H1 (cell line): ENCODE measurements at regions not wholly inside any gene's neighbourhood (a gene's known extent, or its start where the extent isn't known, plus 50 kb on each side); places are given as distances from the start of the nearest gene placed in this dataset.
A peak's percentile ranks its signal among the peaks of the same experiment; 100 is the strongest.

ENCODE experiments used
- CTCF ChIA-PET: fragments of 300-600 bp; sonication (Branson Sonifier 250); formaldehyde crosslinking; loops from one replicate; lab custom pipeline; 2021; ENCODE audit not compliant: partially characterized antibody; lab: Charles Lee
- POLR2A ChIA-PET: fragments of 300-600 bp; sonication (Branson Sonifier 250); formaldehyde crosslinking; loops from one replicate; lab custom pipeline; 2021; ENCODE audit warnings: inconsistent platforms; ENCODE audit not compliant: partially characterized antibody; lab: Charles Lee
- DNase-seq, 2 experiments: peaks; one replicate each; pipeline versions ENCODE4 v3.0.0 to v3.0.0-alpha.2; 2010 to 2022; ENCODE audit warnings: low spot score in 2 of 2, low read depth in 1 of 2, mixed read lengths in 1 of 2
- FAIRE-seq: peaks from 2 replicates; lab custom pipeline; 2011; peaks lifted over from hg19 to GRCh38; lab: Jason Lieb, UNC
- H2AFZ ChIP-seq: 2 replicates; pipeline ENCODE4 v1.8.1; 2012; ENCODE audit warnings: low read length, inconsistent platforms
- H2AK5ac ChIP-seq: 2 replicates; pipeline ENCODE4 v1.6.1; 2013; ENCODE audit warnings: low read depth, low read length
- H2BK120ac ChIP-seq: replicated peaks from 2 replicates; pipeline ENCODE3; 2013; ENCODE audit warnings: low read depth, low read length, inconsistent platforms
- H2BK12ac ChIP-seq: 2 replicates; pipeline ENCODE4 v1.6.1; 2013; ENCODE audit warnings: low read depth, low read length
- H2BK15ac ChIP-seq: 2 replicates; pipeline ENCODE4 v1.6.1; 2013; ENCODE audit warnings: low read length
- H2BK20ac ChIP-seq: 2 replicates; pipeline ENCODE4 v1.6.1; 2013; ENCODE audit warnings: low read length
- H2BK5ac ChIP-seq: 2 replicates; pipeline ENCODE4 v1.6.1; 2013; ENCODE audit warnings: low read depth, low read length
- H3K14ac ChIP-seq: 2 replicates; pipeline ENCODE4 v1.6.1; 2013; ENCODE audit warnings: inconsistent platforms; ENCODE audit not compliant: insufficient read length
- H3K18ac ChIP-seq: 2 replicates; pipeline ENCODE4 v1.6.1; 2013; ENCODE audit warnings: low read length; ENCODE audit errors: extremely low read depth
- H3K23ac ChIP-seq: 2 replicates; pipeline ENCODE4 v1.6.1; 2013; ENCODE audit warnings: inconsistent platforms; ENCODE audit not compliant: insufficient read length
- H3K23me2 ChIP-seq: 2 replicates; pipeline ENCODE4 v1.6.1; 2013; ENCODE audit warnings: low read depth, low read length
- H3K27ac ChIP-seq: 2 replicates; pipeline ENCODE4 v1.6.1; 2011; ENCODE audit warnings: low read depth, low read length, inconsistent platforms
- H3K27me3 ChIP-seq, 4 experiments: replicated peaks in 1 of 4; 1 replicate in 1 of 4; 2 replicates in 3 of 4; pipeline versions ENCODE4 v1.6.1 to v1.8.1; 2011 to 2013; ENCODE audit warnings: low read length in 3 of 4, mild to moderate bottlenecking in 3 of 4, inconsistent platforms in 2 of 4, mixed read lengths in 2 of 4, moderate library complexity in 1 of 4; ENCODE audit not compliant: control insufficient read depth in 3 of 4, insufficient read depth in 3 of 4; ENCODE audit errors: extremely low read depth in 1 of 4
- H3K36me3 ChIP-seq, 4 experiments: 2 replicates each; pipeline versions ENCODE4 v1.6.1 to v1.8.1; 2011 to 2013; ENCODE audit warnings: mild to moderate bottlenecking in 4 of 4, low read length in 3 of 4, moderate library complexity in 2 of 4, control low read depth in 1 of 4, inconsistent platforms in 1 of 4; ENCODE audit not compliant: insufficient read depth in 4 of 4, control insufficient read depth in 2 of 4
- H3K4ac ChIP-seq: replicated peaks from 2 replicates; pipeline ENCODE3; 2013; ENCODE audit warnings: low read length, low read depth, mixed read lengths, inconsistent platforms; ENCODE audit not compliant: insufficient read length
- H3K4me1 ChIP-seq, 4 experiments: replicated peaks in 1 of 4; 1 replicate in 1 of 4; 2 replicates in 3 of 4; pipeline versions ENCODE4 v1.6.1 to v1.8.1; 2011 to 2013; ENCODE audit warnings: low read length in 3 of 4, inconsistent platforms in 2 of 4, mixed read lengths in 1 of 4; ENCODE audit not compliant: insufficient read depth in 4 of 4, control insufficient read depth in 3 of 4
- H3K4me2 ChIP-seq, 2 experiments: 2 replicates each; pipeline versions ENCODE4 v1.6.1 to v1.8.1; 2011 to 2013; ENCODE audit warnings: low read depth in 2 of 2, low read length in 2 of 2, control low read depth in 1 of 2, inconsistent platforms in 1 of 2, mild to moderate bottlenecking in 1 of 2; ENCODE audit not compliant: insufficient read depth in 1 of 2
- H3K4me3 ChIP-seq, 4 experiments: fragments of 200-600, 300-600 bp in 1 of 4; sonication (generic), shearing (Covaris generic), sonication (Bioruptor Twin) in 1 of 4; 2 replicates each; pipeline versions ENCODE4 v1.5.1 to v1.8.1; 2011 to 2016; ENCODE audit warnings: low read length in 4 of 4, low read depth in 3 of 4, control low read depth in 2 of 4, inconsistent platforms in 2 of 4, mild to moderate bottlenecking in 2 of 4, mixed read lengths in 1 of 4, moderate library complexity in 1 of 4; ENCODE audit not compliant: insufficient read depth in 2 of 4; ENCODE audit errors: extremely low read depth in 1 of 4
- H3K56ac ChIP-seq: replicated peaks from 2 replicates; pipeline ENCODE3; 2013; ENCODE audit warnings: low read depth, mild to moderate bottlenecking, mixed read lengths, low read length, inconsistent platforms; ENCODE audit not compliant: insufficient read length
- H3K79me1 ChIP-seq: 2 replicates; pipeline ENCODE4 v1.6.1; 2013; ENCODE audit warnings: low read depth, low read length, control low read depth
- H3K79me2 ChIP-seq, 2 experiments: 2 replicates each; pipeline versions ENCODE4 v1.6.1 to v1.8.1; 2012 to 2013; ENCODE audit warnings: low read length in 2 of 2, mild to moderate bottlenecking in 2 of 2, inconsistent platforms in 1 of 2; ENCODE audit not compliant: insufficient read depth in 2 of 2, control insufficient read depth in 1 of 2
- H3K9ac ChIP-seq, 4 experiments: replicated peaks in 1 of 4; 1 replicate in 1 of 4; 2 replicates in 3 of 4; pipeline versions ENCODE4 v1.6.1 to v1.8.1; 2011 to 2013; ENCODE audit warnings: low read depth in 3 of 4, low read length in 3 of 4, control low read depth in 2 of 4, mild to moderate bottlenecking in 2 of 4, moderate library complexity in 2 of 4, inconsistent platforms in 1 of 4; ENCODE audit errors: extremely low read depth in 1 of 4
- H3K9me3 ChIP-seq, 2 experiments: 2 replicates each; pipeline versions ENCODE4 v1.6.1 to v1.8.1; 2012 to 2013; ENCODE audit warnings: mild to moderate bottlenecking in 2 of 2, moderate library complexity in 2 of 2, control low read depth in 1 of 2, inconsistent platforms in 1 of 2, low read depth in 1 of 2, low read length in 1 of 2, mixed read lengths in 1 of 2; ENCODE audit not compliant: insufficient read depth in 2 of 2
- H4K20me1 ChIP-seq, 2 experiments: replicated peaks in 1 of 2; 2 replicates each; pipeline versions ENCODE3 to v1.8.1; 2011 to 2013; ENCODE audit warnings: inconsistent platforms in 2 of 2, low read length in 2 of 2, mild to moderate bottlenecking in 1 of 2; ENCODE audit not compliant: insufficient read depth in 2 of 2, control insufficient read depth in 1 of 2
- H4K5ac ChIP-seq: 2 replicates; pipeline ENCODE4 v1.6.1; 2013; ENCODE audit warnings: low read length, low read depth, mixed read lengths, inconsistent platforms; ENCODE audit not compliant: insufficient read length
- H4K8ac ChIP-seq: 2 replicates; pipeline ENCODE4 v1.8.0; 2013; ENCODE audit warnings: mild to moderate bottlenecking, moderate library complexity, low read length, inconsistent platforms; ENCODE audit not compliant: insufficient read depth; ENCODE audit errors: extremely low read depth
- H4K91ac ChIP-seq: replicated peaks from 2 replicates; pipeline ENCODE3; 2013; ENCODE audit warnings: low read length, mixed read lengths, inconsistent platforms; ENCODE audit not compliant: insufficient read length
- E2F6 ChIP-seq: IDR thresholded peaks from 2 replicates; pipeline ENCODE4 v1.6.1; 2012; ENCODE audit warnings: inconsistent platforms
- RBBP5 ChIP-seq: IDR thresholded peaks from 2 replicates; pipeline ENCODE4 v1.7.1; 2012; ENCODE audit warnings: low read depth, mild to moderate bottlenecking, inconsistent platforms, low read length, moderate library complexity, borderline replicate concordance
- TAF7 ChIP-seq: optimal IDR thresholded peaks from 2 replicates; pipeline ENCODE3; 2011; ENCODE audit warnings: low read depth, mild to moderate bottlenecking, inconsistent platforms, low read length, moderate library complexity, borderline replicate concordance
- WGBS, 2 experiments: shearing (Covaris generic) in 1 of 2; methylation state at CpG; one replicate each; pipeline versions ENCODE4 v1.1.6 to v1.1.7; 2013 to 2015; ENCODE audit warnings: low lambda C conversion rate in 2 of 2, mixed read lengths in 2 of 2, inconsistent platforms in 1 of 2, low coverage in 1 of 2, missing lambda C conversion rate in 1 of 2; ENCODE audit not compliant: insufficient replicate concordance in 2 of 2, insufficient coverage in 1 of 2, insufficient read length in 1 of 2; ENCODE audit errors: extremely low coverage in 1 of 2, missing lambda C conversion rate in 1 of 2; 5-methylcytosine and 5-hydroxymethylcytosine counted together

DNA sequence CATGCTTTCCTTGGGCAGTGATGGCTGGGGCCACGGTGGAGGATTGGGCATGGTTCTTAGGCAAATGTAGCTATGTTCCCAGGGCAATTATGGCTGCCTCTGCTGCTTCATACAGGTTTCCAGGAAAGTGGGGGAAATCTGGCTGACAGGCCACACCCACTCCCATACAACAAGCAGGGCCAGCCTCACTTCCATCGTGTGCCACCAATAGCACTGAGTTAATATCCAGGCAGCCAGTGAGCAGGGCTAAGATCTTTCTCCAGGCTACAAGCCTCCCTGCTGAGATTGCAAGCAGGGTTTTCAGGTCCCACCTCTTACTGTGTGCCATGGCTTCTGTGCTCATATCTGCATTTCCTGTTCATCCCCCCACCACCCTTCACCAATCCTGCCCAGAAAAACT lies 1291.9 kb downstream of the SI start:
- H3K27me3 ChIP-seq, result no peaks in the 10 kb centered on the region
- no peak overlapping the region for H2BK12ac ChIP-seq
- no peak overlapping the region for H3K9ac ChIP-seq
- no peak overlapping the region for H2BK15ac ChIP-seq
- H3K18ac ChIP-seq, result no peak overlapping the region
- ChIA-PET CTCF (interaction anchor here (0.7 to 2.2 kb wide), 12 partner anchors 8 to 1933 kb away, joined by 3 to 10 read pairs (median 3); no protein-coding TSS in a partner anchor), POLR2A (no interaction called here)
- FAIRE-seq (no peak), DNase-seq (no peak)
- no peak overlapping the region for H2BK120ac ChIP-seq
- H3K4me3 ChIP-seq, result no peak overlapping the region
- no peaks in the 10 kb centered on the region for H4K20me1 ChIP-seq
- no peak overlapping the region for H4K91ac ChIP-seq
- H2AK5ac ChIP-seq, result 0 out of 2 replicates have a peak overlapping the region, but pooled peaks have one; percentile 39
- no peaks in the 10 kb centered on the region for H3K23me2 ChIP-seq
- no peak overlapping the region for H3K23ac ChIP-seq
- no peak overlapping the region for H3K4me2 ChIP-seq
- H2BK20ac ChIP-seq, result no peak overlapping the region
- H3K79me2 ChIP-seq, result no peaks in the 10 kb centered on the region
- no peak overlapping the region for H2BK5ac ChIP-seq
- H2AFZ ChIP-seq, result no peak overlapping the region
- no peak for TF ChIP-seq RBBP5
- no peak for TF ChIP-seq E2F6
- no peak for TF ChIP-seq TAF7
- no peak overlapping the region for H3K4ac ChIP-seq
- no peak overlapping the region for H4K5ac ChIP-seq
- H3K36me3 ChIP-seq, result no peaks in the 10 kb centered on the region
- 94% methylated on average over 2 of the region's 2 CpGs; no CpG with 5 or more reads in 1 of the 2 experiments for WGBS, 2 experiments
- no peaks in the 10 kb centered on the region for H3K4me1 ChIP-seq
- no peak overlapping the region for H3K14ac ChIP-seq
- H3K9me3 ChIP-seq, result no peaks in the 10 kb centered on the region
- no peak overlapping the region for H3K56ac ChIP-seq
- H3K27ac ChIP-seq, result no peak overlapping the region
- no peak overlapping the region for H4K8ac ChIP-seq
- H3K79me1 ChIP-seq, result no peaks in the 10 kb centered on the region
